ENCODE measurements at regions not wholly inside any gene's neighbourhood (a gene's known extent, or its start where the extent isn't known, plus 50 kb on each side); places are given as distances from the start of the nearest gene placed in this dataset.

DNA sequence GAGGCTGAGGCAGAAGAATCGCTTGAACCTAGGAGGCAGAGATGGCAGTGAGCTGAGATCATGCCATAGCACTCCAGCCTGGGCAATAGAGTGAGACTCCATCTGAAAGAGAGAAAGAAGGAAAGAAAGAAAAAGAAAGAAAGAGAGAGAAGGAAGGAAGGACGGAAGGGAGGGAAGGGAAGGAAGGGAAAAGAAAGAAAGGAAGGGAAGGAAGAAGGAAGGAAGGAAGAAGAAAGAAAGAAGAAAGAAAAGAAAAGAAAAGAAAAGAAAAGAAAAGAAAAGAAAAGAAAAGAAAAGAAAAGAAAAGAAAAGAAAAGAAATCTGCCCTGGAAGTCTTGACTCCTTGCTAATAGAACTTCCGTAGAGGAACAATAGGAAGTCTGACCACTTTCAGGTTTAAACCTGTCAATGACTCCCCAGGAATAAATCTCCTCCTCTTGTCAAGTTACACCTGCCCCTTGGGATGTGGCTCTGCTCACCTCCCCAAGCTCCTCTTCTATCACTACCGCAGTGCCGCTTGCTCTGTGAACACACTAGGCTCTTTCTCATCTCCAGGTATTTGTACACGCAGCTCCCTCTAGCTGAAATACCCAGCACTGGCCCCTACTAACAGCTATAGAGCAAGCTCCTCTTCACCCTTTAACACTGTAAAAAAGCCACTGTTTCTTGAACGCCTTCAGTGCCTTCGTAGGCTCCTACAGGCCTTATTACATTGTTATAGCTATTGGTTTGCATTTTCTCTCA, 773.1 kb upstream of the TBX3 start:
- intact Hi-C loops (cut with DNase I), result no loop called here

GRCh38 chr12:115455268-115455681, 771.3 kb upstream of the TBX3 start:
- TF ChIP-seq, protein P1, sequence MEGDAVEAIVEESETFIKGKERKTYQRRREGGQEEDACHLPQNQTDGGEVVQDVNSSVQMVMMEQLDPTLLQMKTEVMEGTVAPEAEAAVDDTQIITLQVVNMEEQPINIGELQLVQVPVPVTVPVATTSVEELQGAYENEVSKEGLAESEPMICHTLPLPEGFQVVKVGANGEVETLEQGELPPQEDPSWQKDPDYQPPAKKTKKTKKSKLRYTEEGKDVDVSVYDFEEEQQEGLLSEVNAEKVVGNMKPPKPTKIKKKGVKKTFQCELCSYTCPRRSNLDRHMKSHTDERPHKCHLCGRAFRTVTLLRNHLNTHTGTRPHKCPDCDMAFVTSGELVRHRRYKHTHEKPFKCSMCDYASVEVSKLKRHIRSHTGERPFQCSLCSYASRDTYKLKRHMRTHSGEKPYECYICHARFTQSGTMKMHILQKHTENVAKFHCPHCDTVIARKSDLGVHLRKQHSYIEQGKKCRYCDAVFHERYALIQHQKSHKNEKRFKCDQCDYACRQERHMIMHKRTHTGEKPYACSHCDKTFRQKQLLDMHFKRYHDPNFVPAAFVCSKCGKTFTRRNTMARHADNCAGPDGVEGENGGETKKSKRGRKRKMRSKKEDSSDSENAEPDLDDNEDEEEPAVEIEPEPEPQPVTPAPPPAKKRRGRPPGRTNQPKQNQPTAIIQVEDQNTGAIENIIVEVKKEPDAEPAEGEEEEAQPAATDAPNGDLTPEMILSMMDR (IDR thresholded peaks at IDR 0.05), result no peak
- TF ChIP-seq POLR2A (IDR thresholded peaks at IDR 0.05), result no peak
- no peak for ATAC-seq
- Histone ChIP-seq H3K36me3 (no peaks in the 10 kb centered on the region), H3K9me3 (no peaks in the 10 kb centered on the region), H3K4me3 (no peak overlapping the region), H3K27me3 (no peaks in the 10 kb centered on the region), H3K27ac (no peak overlapping the region), H3K4me1 (no peaks in the 10 kb centered on the region)
- intact Hi-C loops (cut with DNase I), result no loop called here
- 75% methylated on average over 8 of the region's 8 CpGs for WGBS (ENCODE audit: insufficient coverage, low coverage, low lambda C conversion rate, missing lambda C conversion rate)
- no peak for DNase-seq

More for the DNA sequence above, 773.1 kb upstream of the TBX3 start:
- ATAC-seq (peak in 2 of 4 donors; percentile 18 to 24), DNase-seq (no peak)
- TF ChIP-seq, protein P1 (IDR thresholded peaks at IDR 0.05), result peak in 3 of 4 donors; percentile 16 to 32 (median 22)
- no peak for TF ChIP-seq POLR2A (IDR thresholded peaks at IDR 0.05)
- WGBS (ENCODE audit: insufficient coverage, low coverage, low lambda C conversion rate, missing lambda C conversion rate), result 74% methylated on average over 7 of the region's 8 CpGs
- Histone ChIP-seq H3K4me3 (no peak overlapping the region), H3K27ac (no peak overlapping the region), H3K9me3 (peaks cover 0 to 10% (median 0%) of the 10 kb centered on the region in 4 donors), H3K27me3 (no peaks in the 10 kb centered on the region), H3K4me1 (no peaks in the 10 kb centered on the region), H3K36me3 (no peaks in the 10 kb centered on the region)

- DNase-seq, result no peak
- Histone ChIP-seq H3K9me3 (no peaks in the 10 kb centered on the region), H3K4me1 (no peaks in the 10 kb centered on the region), H3K4me3 (no peak overlapping the region), H3K36me3 (no peaks in the 10 kb centered on the region), H3K27ac (no peak overlapping the region), H3K27me3 (no peaks in the 10 kb centered on the region)
- intact Hi-C loops (cut with DNase I), result no loop called here
- WGBS (ENCODE audit: insufficient coverage, low coverage, low lambda C conversion rate, missing lambda C conversion rate), result 87% methylated on average over 9 of the region's 10 CpGs
- TF ChIP-seq, protein P1 (IDR thresholded peaks at IDR 0.05), result no peak
- no peak for TF ChIP-seq POLR2A (IDR thresholded peaks at IDR 0.05)
- ATAC-seq, result no peak
Observed at GRCh38 chr12:115452751-115453281, 768.8 kb upstream of the TBX3 start.

DNA sequence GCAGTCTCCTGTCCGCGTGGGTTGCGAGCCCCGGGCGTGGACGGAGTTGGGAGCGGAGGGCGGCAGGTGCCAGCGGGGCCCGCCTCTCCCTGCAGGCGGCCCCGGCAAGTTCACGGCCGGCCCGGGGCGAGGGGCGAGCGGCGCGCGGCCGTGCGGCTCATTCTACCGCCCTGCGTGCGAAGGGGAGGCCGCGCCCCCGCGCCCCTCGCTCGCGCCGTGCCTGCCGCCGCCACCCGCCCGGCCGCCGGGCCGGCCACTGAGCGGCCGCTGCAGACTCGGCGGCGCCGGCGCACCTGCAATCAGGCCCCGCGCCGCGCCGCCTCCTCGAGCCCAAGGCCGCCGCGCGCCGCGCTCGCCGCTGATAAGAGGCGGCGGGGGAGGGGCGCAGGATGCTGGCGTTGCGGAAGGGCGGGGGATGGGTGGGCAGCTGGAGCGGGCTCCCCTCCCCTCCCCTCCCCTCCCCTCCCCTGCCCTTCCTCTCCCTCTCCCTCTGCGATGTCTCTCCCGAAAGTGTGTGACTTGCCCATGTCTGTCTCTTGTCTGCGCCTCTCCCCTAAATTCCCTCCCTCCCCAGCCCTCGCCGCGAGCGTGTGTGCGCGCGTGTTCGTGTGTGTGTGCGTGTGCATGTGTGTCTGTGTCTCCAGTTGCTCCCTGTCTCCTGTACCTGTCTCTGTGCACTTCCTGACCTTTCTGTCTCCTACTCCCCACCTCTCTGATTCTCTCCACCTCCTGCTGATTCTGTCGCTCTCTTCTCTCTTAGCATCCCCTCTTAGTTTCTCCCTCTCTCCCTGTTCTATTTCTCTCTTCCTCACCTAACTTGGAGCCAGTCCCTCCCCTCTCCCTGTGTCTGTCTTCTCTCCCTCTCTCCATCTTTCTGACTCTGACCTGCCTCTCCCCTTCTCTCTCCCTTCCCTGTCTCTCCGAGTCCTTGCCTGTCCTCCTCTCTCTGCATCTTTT, 768.1 kb upstream of the TBX3 start:
- WGBS (ENCODE audit: insufficient coverage, low coverage, low lambda C conversion rate, missing lambda C conversion rate), result 16% methylated on average over 10 of the region's 83 CpGs
- H3K4me3 ChIP-seq, result peak overlapping the region in 1 of 3 donors; percentile 35
- H3K27ac ChIP-seq, result no peak overlapping the region
- no peaks in the 10 kb centered on the region for H3K9me3 ChIP-seq
- H3K27me3 ChIP-seq, result no peaks in the 10 kb centered on the region
- H3K36me3 ChIP-seq, result no peaks in the 10 kb centered on the region
- peak; percentile 65 to 81 (median 72) for ATAC-seq
- no peak for TF ChIP-seq POLR2A (IDR thresholded peaks at IDR 0.05)
- TF ChIP-seq, protein P1 (IDR thresholded peaks at IDR 0.05), result no peak
- no peaks in the 10 kb centered on the region for H3K4me1 ChIP-seq
- peak in 1 of 3 donors; percentile 36 for DNase-seq
- intact Hi-C loops (cut with DNase I), result no loop called here
